K562 (cell line): ENCODE measurements at regions not wholly inside any gene's neighbourhood (a gene's known extent, or its start where the extent isn't known, plus 50 kb on each side); places are given as distances from the start of the nearest gene placed in this dataset.
"Not testable (repeated sequence)": the region's sequence is repeated elsewhere in the genome, so short reads cannot be mapped to it uniquely, and the experiment has no call there.

Source experiments
- HDAC6 ChIP-seq: IDR thresholded peaks from 2 replicates; pipeline ENCODE4 v1.6.1; 2012; ENCODE audit warnings: low read depth, mild to moderate bottlenecking, control low read depth, inconsistent platforms, low read length, moderate library complexity
- NFIC ChIP-seq: fragments of 450-650 bp; IDR thresholded peaks from 2 replicates; pipeline ENCODE4 v1.6.1; 2017; ENCODE audit warnings: mild to moderate bottlenecking, inconsistent platforms
- PYGO2 ChIP-seq: fragments of 450-650 bp; IDR thresholded peaks from 2 replicates; pipeline ENCODE4 v1.6.1; 2016; ENCODE audit warnings: mild to moderate bottlenecking, missing genetic modification characterization, moderate library complexity, missing compliant biosample characterization
- TOE1 ChIP-seq, 2 experiments: fragments of 450-650 bp in 1 of 2; sonication (generic) in 1 of 2; formaldehyde crosslinking in 1 of 2; IDR thresholded peaks; 2 replicates each; pipeline versions ENCODE4 v1.7.1 to v1.8.0; 2016 to 2022; ENCODE audit warnings: borderline replicate concordance in 2 of 2, mild to moderate bottlenecking in 2 of 2, antibody characterized with exemption in 1 of 2, inconsistent platforms in 1 of 2, low read depth in 1 of 2, missing genetic modification reagents in 1 of 2, moderate library complexity in 1 of 2
- TSC22D4 ChIP-seq: fragments of 450-650 bp; IDR thresholded peaks from 2 replicates; pipeline ENCODE4 v1.6.1; 2016; ENCODE audit warnings: missing genetic modification characterization, missing biosample characterization, control low read depth
- ZBTB7A ChIP-seq: IDR thresholded peaks from 2 replicates; pipeline ENCODE4 v1.6.1; 2011; ENCODE audit warnings: low read depth, mild to moderate bottlenecking, low read length, moderate library complexity, borderline replicate concordance; ENCODE audit not compliant: control insufficient read depth
- ZNF584 ChIP-seq: fragments of 200-800 bp; sonication (Bioruptor generic); IDR thresholded peaks from 2 replicates; pipeline ENCODE4 v1.6.1; 2016; ENCODE audit warnings: low read depth, mild to moderate bottlenecking, missing genetic modification characterization, missing compliant biosample characterization
- TF ChIP-seq, protein P1 (sequence below): sonication (generic); formaldehyde crosslinking; IDR thresholded peaks from 2 replicates; pipeline ENCODE4 v1.9.0; 2022; ENCODE audit warnings: mild to moderate bottlenecking, missing genetic modification reagents
- TF ChIP-seq, protein P2 (sequence below), 3 experiments: IDR thresholded peaks in 2 of 3; conservative IDR thresholded peaks in 1 of 3; 2 replicates each; pipeline ENCODE4 v1.5.1; 2011 to 2012; ENCODE audit warnings: low read length in 3 of 3, mild to moderate bottlenecking in 3 of 3, control low read depth in 2 of 3, improper control_type of control experiment in 1 of 3, inconsistent platforms in 1 of 3, low read depth in 1 of 3, mixed read lengths in 1 of 3, moderate library complexity in 1 of 3; ENCODE audit not compliant: insufficient read depth in 2 of 3
- TF ChIP-seq, protein P3 (sequence below): fragments of 450-650 bp; IDR thresholded peaks from 2 replicates; pipeline ENCODE4 v1.7.1; 2018; ENCODE audit warnings: mild to moderate bottlenecking, low read depth; ENCODE audit not compliant: partially characterized antibody
- TF ChIP-seq, protein P4 (sequence below), 2 experiments: fragments of 450-650 bp; conservative IDR thresholded peaks; 2 replicates each; pipeline ENCODE4 v1.6.1; 2017; ENCODE audit warnings: mild to moderate bottlenecking in 2 of 2, moderate library complexity in 2 of 2
- TF ChIP-seq, protein P5 (sequence below): fragments of 450-650 bp; IDR thresholded peaks from 2 replicates; pipeline ENCODE4 v1.6.1; 2018; ENCODE audit warnings: mild to moderate bottlenecking, low read depth; ENCODE audit not compliant: partially characterized antibody

DNA sequence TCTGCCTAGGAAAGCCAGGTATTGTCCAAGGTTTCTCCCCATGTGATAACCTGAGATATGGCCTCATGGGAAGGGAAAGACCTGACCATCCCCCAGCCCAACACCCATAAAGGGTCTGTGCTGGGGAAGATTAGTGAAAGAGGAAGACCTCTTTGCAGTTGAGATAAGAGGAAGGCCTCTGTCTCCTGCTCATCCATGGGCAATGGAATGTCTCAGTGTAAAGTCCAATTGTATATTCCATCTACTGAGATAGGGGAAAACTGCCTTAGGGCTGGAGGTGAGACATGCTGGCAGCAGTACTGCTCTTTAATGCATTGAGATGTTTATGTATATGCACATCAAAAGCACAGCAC lies 99.0 kb downstream of the ZNF737 start:
- TF ChIP-seq, protein P1, sequence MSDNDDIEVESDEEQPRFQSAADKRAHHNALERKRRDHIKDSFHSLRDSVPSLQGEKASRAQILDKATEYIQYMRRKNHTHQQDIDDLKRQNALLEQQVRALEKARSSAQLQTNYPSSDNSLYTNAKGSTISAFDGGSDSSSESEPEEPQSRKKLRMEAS (CRISPR knock-in tag): not testable (repeated sequence)
- TF ChIP-seq, protein P2, sequence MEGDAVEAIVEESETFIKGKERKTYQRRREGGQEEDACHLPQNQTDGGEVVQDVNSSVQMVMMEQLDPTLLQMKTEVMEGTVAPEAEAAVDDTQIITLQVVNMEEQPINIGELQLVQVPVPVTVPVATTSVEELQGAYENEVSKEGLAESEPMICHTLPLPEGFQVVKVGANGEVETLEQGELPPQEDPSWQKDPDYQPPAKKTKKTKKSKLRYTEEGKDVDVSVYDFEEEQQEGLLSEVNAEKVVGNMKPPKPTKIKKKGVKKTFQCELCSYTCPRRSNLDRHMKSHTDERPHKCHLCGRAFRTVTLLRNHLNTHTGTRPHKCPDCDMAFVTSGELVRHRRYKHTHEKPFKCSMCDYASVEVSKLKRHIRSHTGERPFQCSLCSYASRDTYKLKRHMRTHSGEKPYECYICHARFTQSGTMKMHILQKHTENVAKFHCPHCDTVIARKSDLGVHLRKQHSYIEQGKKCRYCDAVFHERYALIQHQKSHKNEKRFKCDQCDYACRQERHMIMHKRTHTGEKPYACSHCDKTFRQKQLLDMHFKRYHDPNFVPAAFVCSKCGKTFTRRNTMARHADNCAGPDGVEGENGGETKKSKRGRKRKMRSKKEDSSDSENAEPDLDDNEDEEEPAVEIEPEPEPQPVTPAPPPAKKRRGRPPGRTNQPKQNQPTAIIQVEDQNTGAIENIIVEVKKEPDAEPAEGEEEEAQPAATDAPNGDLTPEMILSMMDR (IDR thresholded peaks at IDR 0.05 in 2 of 3, conservative IDR thresholded peaks at IDR 0.05 in 1 of 3; ENCODE audit: insufficient read depth in 2 of 3, low read depth in 1 of 3, low read length in 3 of 3): not testable (repeated sequence)
- TF ChIP-seq NFIC; TSC22D4 (tag); ZNF584 (CRISPR knock-in tag); PYGO2; TOE1 (IDR thresholded peaks at IDR 0.05; ENCODE audit: borderline replicate concordance); TOE1 (CRISPR knock-in tag; IDR thresholded peaks at IDR 0.05; ENCODE audit: borderline replicate concordance, low read depth); ZBTB7A; HDAC6: not testable (repeated sequence)
- TF ChIP-seq, protein P3, sequence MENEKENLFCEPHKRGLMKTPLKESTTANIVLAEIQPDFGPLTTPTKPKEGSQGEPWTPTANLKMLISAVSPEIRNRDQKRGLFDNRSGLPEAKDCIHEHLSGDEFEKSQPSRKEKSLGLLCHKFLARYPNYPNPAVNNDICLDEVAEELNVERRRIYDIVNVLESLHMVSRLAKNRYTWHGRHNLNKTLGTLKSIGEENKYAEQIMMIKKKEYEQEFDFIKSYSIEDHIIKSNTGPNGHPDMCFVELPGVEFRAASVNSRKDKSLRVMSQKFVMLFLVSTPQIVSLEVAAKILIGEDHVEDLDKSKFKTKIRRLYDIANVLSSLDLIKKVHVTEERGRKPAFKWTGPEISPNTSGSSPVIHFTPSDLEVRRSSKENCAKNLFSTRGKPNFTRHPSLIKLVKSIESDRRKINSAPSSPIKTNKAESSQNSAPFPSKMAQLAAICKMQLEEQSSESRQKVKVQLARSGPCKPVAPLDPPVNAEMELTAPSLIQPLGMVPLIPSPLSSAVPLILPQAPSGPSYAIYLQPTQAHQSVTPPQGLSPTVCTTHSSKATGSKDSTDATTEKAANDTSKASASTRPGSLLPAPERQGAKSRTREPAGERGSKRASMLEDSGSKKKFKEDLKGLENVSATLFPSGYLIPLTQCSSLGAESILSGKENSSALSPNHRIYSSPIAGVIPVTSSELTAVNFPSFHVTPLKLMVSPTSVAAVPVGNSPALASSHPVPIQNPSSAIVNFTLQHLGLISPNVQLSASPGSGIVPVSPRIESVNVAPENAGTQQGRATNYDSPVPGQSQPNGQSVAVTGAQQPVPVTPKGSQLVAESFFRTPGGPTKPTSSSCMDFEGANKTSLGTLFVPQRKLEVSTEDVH: not testable (repeated sequence)
- TF ChIP-seq, protein P4, sequence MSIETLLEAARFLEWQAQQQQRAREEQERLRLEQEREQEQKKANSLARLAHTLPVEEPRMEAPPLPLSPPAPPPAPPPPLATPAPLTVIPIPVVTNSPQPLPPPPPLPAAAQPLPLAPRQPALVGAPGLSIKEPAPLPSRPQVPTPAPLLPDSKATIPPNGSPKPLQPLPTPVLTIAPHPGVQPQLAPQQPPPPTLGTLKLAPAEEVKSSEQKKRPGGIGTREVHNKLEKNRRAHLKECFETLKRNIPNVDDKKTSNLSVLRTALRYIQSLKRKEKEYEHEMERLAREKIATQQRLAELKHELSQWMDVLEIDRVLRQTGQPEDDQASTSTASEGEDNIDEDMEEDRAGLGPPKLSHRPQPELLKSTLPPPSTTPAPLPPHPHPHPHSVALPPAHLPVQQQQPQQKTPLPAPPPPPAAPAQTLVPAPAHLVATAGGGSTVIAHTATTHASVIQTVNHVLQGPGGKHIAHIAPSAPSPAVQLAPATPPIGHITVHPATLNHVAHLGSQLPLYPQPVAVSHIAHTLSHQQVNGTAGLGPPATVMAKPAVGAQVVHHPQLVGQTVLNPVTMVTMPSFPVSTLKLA (conservative IDR thresholded peaks at IDR 0.05): not testable (repeated sequence)
- TF ChIP-seq, protein P5, sequence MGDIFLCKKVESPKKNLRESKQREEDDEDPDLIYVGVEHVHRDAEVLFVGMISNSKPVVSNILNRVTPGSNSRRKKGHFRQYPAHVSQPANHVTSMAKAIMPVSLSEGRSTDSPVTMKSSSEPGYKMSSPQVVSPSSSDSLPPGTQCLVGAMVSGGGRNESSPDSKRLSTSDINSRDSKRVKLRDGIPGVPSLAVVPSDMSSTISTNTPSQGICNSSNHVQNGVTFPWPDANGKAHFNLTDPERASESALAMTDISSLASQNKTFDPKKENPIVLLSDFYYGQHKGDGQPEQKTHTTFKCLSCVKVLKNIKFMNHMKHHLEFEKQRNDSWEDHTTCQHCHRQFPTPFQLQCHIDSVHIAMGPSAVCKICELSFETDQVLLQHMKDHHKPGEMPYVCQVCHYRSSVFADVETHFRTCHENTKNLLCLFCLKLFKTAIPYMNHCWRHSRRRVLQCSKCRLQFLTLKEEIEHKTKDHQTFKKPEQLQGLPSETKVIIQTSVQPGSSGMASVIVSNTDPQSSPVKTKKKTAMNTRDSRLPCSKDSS: not testable (repeated sequence)
